ENCODE measurements at regions not wholly inside any gene's neighbourhood (a gene's known extent, or its start where the extent isn't known, plus 50 kb on each side); places are given as distances from the start of the nearest gene placed in this dataset.
"Not testable (repeated sequence)": the region's sequence is repeated elsewhere in the genome, so short reads cannot be mapped to it uniquely, and the experiment has no call there.

- H3K27me3 ChIP-seq; H3K4me2 ChIP-seq; H3K9me3 Mint-ChIP-seq; H3K27ac ChIP-seq; H3K36me3 Mint-ChIP-seq; H3K4me1 Mint-ChIP-seq; H2AFZ ChIP-seq (replicated peaks); H3K4me3 Mint-ChIP-seq; H3K27me3 Mint-ChIP-seq (ENCODE audit: insufficient read depth, low read depth); H3K36me3 ChIP-seq; DNase-seq (ENCODE audit: low spot score); H3K4me3 ChIP-seq; H3K9me3 ChIP-seq (ENCODE audit: low read depth); H3K9ac ChIP-seq; H3K79me2 ChIP-seq (ENCODE audit: low read depth); H3F3A ChIP-seq (ENCODE audit: low read depth); H3K4me1 ChIP-seq; H3K27ac Mint-ChIP-seq; H4K20me1 ChIP-seq (ENCODE audit: low read depth): not testable (repeated sequence)
Measured at GRCh38 chr2:111546578-111546977, 337.4 kb downstream of the ANAPC1 start.

GRCh38 chr2:111549174-111549573 lies 334.8 kb downstream of the ANAPC1 start:
- H3K9me3 Mint-ChIP-seq, H3K4me3 ChIP-seq: not testable (repeated sequence)

GRCh38 chr2:111551428-111551827 lies 332.6 kb downstream of the ANAPC1 start:
- not testable (repeated sequence) for H4K20me1 ChIP-seq (ENCODE audit: low read depth); H3K79me2 ChIP-seq (ENCODE audit: low read depth); H3K4me3 Mint-ChIP-seq; H3K27me3 Mint-ChIP-seq (ENCODE audit: insufficient read depth, low read depth); H3K4me2 ChIP-seq; H3K4me3 ChIP-seq; H3F3A ChIP-seq (ENCODE audit: low read depth); H3K27ac Mint-ChIP-seq; H3K27me3 ChIP-seq; H3K36me3 Mint-ChIP-seq; DNase-seq (ENCODE audit: low spot score); H2AFZ ChIP-seq (replicated peaks); H3K9me3 Mint-ChIP-seq; H3K4me1 ChIP-seq; H3K9ac ChIP-seq; H3K9me3 ChIP-seq (ENCODE audit: low read depth); H3K4me1 Mint-ChIP-seq; H3K27ac ChIP-seq; H3K36me3 ChIP-seq

More at GRCh38 chr2:111549174-111549573, 334.8 kb downstream of the ANAPC1 start:
- H3K4me2 ChIP-seq; H3K4me1 Mint-ChIP-seq; DNase-seq (ENCODE audit: low spot score); H3K9ac ChIP-seq; H3K9me3 ChIP-seq (ENCODE audit: low read depth); H4K20me1 ChIP-seq (ENCODE audit: low read depth); H3K27ac ChIP-seq; H3K4me3 Mint-ChIP-seq; H3K27me3 Mint-ChIP-seq (ENCODE audit: insufficient read depth, low read depth); H2AFZ ChIP-seq (replicated peaks); H3K79me2 ChIP-seq (ENCODE audit: low read depth); H3K4me1 ChIP-seq; H3K27ac Mint-ChIP-seq; H3K27me3 ChIP-seq; H3K36me3 ChIP-seq; H3F3A ChIP-seq (ENCODE audit: low read depth); H3K36me3 Mint-ChIP-seq: not testable (repeated sequence)

- not testable (repeated sequence) for H3K4me1 Mint-ChIP-seq; H3K9ac ChIP-seq; H3K4me3 Mint-ChIP-seq; H3K27me3 ChIP-seq; H3K27me3 Mint-ChIP-seq (ENCODE audit: insufficient read depth, low read depth); H3K4me1 ChIP-seq; DNase-seq (ENCODE audit: low spot score); H2AFZ ChIP-seq (replicated peaks); H3K36me3 Mint-ChIP-seq; H4K20me1 ChIP-seq (ENCODE audit: low read depth); H3F3A ChIP-seq (ENCODE audit: low read depth); H3K4me3 ChIP-seq; H3K4me2 ChIP-seq; H3K27ac ChIP-seq; H3K79me2 ChIP-seq (ENCODE audit: low read depth); H3K27ac Mint-ChIP-seq; H3K36me3 ChIP-seq; H3K9me3 Mint-ChIP-seq; H3K9me3 ChIP-seq (ENCODE audit: low read depth)
Measured at GRCh38 chr2:111552625-111553024, 331.4 kb downstream of the ANAPC1 start.

- not testable (repeated sequence) for H3K9ac ChIP-seq; H3K4me3 Mint-ChIP-seq; H3K27me3 Mint-ChIP-seq (ENCODE audit: insufficient read depth, low read depth); H3K27ac ChIP-seq; DNase-seq (ENCODE audit: low spot score); H3K4me1 ChIP-seq; H3K4me1 Mint-ChIP-seq; H3F3A ChIP-seq (ENCODE audit: low read depth); H3K79me2 ChIP-seq (ENCODE audit: low read depth); H3K4me3 ChIP-seq; H3K27me3 ChIP-seq; H3K4me2 ChIP-seq; H3K27ac Mint-ChIP-seq; H4K20me1 ChIP-seq (ENCODE audit: low read depth); H3K36me3 ChIP-seq; H3K9me3 ChIP-seq (ENCODE audit: low read depth); H2AFZ ChIP-seq (replicated peaks); H3K36me3 Mint-ChIP-seq; H3K9me3 Mint-ChIP-seq
Measured at GRCh38 chr2:111559301-111559700, 324.7 kb downstream of the ANAPC1 start.

GRCh38 chr2:111559814-111560213 lies 324.2 kb downstream of the ANAPC1 start:
- H3K27ac ChIP-seq; H3K27ac Mint-ChIP-seq; H2AFZ ChIP-seq (replicated peaks); H3K27me3 ChIP-seq; H3K9ac ChIP-seq; H3K36me3 ChIP-seq; DNase-seq (ENCODE audit: low spot score); H3K4me3 ChIP-seq; H3K9me3 ChIP-seq (ENCODE audit: low read depth); H3K9me3 Mint-ChIP-seq; H3K27me3 Mint-ChIP-seq (ENCODE audit: insufficient read depth, low read depth); H3K4me3 Mint-ChIP-seq; H3K4me1 Mint-ChIP-seq; H3K79me2 ChIP-seq (ENCODE audit: low read depth); H3K4me1 ChIP-seq; H3K4me2 ChIP-seq; H4K20me1 ChIP-seq (ENCODE audit: low read depth); H3F3A ChIP-seq (ENCODE audit: low read depth); H3K36me3 Mint-ChIP-seq: not testable (repeated sequence)

GRCh38 chr2:111566068-111566467 lies 317.9 kb downstream of the ANAPC1 start:
- H3K9me3 ChIP-seq (ENCODE audit: low read depth); H3K9me3 Mint-ChIP-seq; H3K27ac Mint-ChIP-seq; H3K27me3 ChIP-seq; H3K36me3 Mint-ChIP-seq; DNase-seq (ENCODE audit: low spot score); H4K20me1 ChIP-seq (ENCODE audit: low read depth); H3K4me3 ChIP-seq; H3K4me1 Mint-ChIP-seq; H3F3A ChIP-seq (ENCODE audit: low read depth); H3K9ac ChIP-seq; H3K4me3 Mint-ChIP-seq; H3K4me1 ChIP-seq; H3K4me2 ChIP-seq; H3K79me2 ChIP-seq (ENCODE audit: low read depth); H3K27me3 Mint-ChIP-seq (ENCODE audit: insufficient read depth, low read depth); H2AFZ ChIP-seq (replicated peaks); H3K27ac ChIP-seq; H3K36me3 ChIP-seq: not testable (repeated sequence)

- not testable (repeated sequence) for H3K36me3 Mint-ChIP-seq; H2AFZ ChIP-seq (replicated peaks)
Measured at GRCh38 chr2:111567233-111567632, 316.8 kb downstream of the ANAPC1 start.

More at GRCh38 chr2:111567233-111567632, 316.8 kb downstream of the ANAPC1 start:
- H3K4me3 Mint-ChIP-seq; H3K4me2 ChIP-seq; H3K9ac ChIP-seq; H3K4me3 ChIP-seq; H3K36me3 ChIP-seq; H3K9me3 Mint-ChIP-seq; H3K4me1 Mint-ChIP-seq; H3K27ac ChIP-seq; H3K4me1 ChIP-seq; H3K27ac Mint-ChIP-seq; H3K79me2 ChIP-seq (ENCODE audit: low read depth); H3F3A ChIP-seq (ENCODE audit: low read depth); H3K27me3 Mint-ChIP-seq (ENCODE audit: insufficient read depth, low read depth); H3K9me3 ChIP-seq (ENCODE audit: low read depth); H4K20me1 ChIP-seq (ENCODE audit: low read depth); DNase-seq (ENCODE audit: low spot score); H3K27me3 ChIP-seq: not testable (repeated sequence)

Data from neural progenitor cell (in vitro differentiated cells).